ENCODE measurements at regions not wholly inside any gene's neighbourhood (a gene's known extent, or its start where the extent isn't known, plus 50 kb on each side); places are given as distances from the start of the nearest gene placed in this dataset.

DNA sequence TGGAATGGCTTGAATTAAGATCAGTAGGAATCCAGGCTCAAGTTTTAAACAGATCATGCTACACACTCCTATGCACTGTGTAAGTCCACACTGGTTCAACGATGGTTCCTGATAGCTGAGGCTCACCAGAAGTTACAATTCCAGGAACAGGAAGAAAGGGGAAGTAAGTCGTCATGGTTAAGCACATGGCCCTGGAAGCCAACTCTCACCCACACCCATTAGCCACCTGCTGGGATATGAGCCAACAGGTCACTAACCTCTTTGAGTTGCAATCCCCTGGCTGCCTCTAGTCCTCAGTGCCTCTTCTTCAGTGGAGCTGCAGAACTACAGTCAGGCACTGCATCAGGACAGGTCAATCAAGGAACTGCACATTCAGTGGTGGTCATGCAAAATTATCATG, 133.5 kb downstream of the TMEM182 start:
- H2BK20ac ChIP-seq (ENCODE audit: low read depth, low read length) = no peak overlapping the region
- no peak overlapping the region for H3K14ac ChIP-seq (replicated peaks; ENCODE audit: low read depth, low read length)
- intact Hi-C loops (cut with micrococcal nuclease) = no loop called here
- H3K4me1 ChIP-seq (ENCODE audit: control insufficient read depth, insufficient read depth, low read length) = no peaks in the 10 kb centered on the region
- H4K5ac ChIP-seq (ENCODE audit: low read depth, low read length) = no peak overlapping the region
- H3K36me3 ChIP-seq (ENCODE audit: control insufficient read depth, insufficient read depth, low read length) = no peaks in the 10 kb centered on the region
- no peak for TF ChIP-seq RCOR1 (IDR thresholded peaks at IDR 0.05; ENCODE audit: insufficient replicate concordance, low read length)
- no peak for TF ChIP-seq MAFK (IDR thresholded peaks at IDR 0.05; ENCODE audit: low read depth, low read length)
- TF ChIP-seq RAD21 (IDR thresholded peaks at IDR 0.05; ENCODE audit: low read length) = no peak
- no peak for TF ChIP-seq BHLHE40 (IDR thresholded peaks at IDR 0.05; ENCODE audit: low read depth, low read length)
- no peak for TF ChIP-seq NFE2L2 (IDR thresholded peaks at IDR 0.05; ENCODE audit: low read depth, low read length)
- TF ChIP-seq FOS (IDR thresholded peaks at IDR 0.05; ENCODE audit: low read depth, low read length) = no peak
- TF ChIP-seq, protein P1, sequence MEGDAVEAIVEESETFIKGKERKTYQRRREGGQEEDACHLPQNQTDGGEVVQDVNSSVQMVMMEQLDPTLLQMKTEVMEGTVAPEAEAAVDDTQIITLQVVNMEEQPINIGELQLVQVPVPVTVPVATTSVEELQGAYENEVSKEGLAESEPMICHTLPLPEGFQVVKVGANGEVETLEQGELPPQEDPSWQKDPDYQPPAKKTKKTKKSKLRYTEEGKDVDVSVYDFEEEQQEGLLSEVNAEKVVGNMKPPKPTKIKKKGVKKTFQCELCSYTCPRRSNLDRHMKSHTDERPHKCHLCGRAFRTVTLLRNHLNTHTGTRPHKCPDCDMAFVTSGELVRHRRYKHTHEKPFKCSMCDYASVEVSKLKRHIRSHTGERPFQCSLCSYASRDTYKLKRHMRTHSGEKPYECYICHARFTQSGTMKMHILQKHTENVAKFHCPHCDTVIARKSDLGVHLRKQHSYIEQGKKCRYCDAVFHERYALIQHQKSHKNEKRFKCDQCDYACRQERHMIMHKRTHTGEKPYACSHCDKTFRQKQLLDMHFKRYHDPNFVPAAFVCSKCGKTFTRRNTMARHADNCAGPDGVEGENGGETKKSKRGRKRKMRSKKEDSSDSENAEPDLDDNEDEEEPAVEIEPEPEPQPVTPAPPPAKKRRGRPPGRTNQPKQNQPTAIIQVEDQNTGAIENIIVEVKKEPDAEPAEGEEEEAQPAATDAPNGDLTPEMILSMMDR (conservative IDR thresholded peaks at IDR 0.05; ENCODE audit: low read depth, low read length) = no peak
- no peak for TF ChIP-seq CHD1 (IDR thresholded peaks at IDR 0.05; ENCODE audit: low read depth, low read length)
- TF ChIP-seq, protein P2, sequence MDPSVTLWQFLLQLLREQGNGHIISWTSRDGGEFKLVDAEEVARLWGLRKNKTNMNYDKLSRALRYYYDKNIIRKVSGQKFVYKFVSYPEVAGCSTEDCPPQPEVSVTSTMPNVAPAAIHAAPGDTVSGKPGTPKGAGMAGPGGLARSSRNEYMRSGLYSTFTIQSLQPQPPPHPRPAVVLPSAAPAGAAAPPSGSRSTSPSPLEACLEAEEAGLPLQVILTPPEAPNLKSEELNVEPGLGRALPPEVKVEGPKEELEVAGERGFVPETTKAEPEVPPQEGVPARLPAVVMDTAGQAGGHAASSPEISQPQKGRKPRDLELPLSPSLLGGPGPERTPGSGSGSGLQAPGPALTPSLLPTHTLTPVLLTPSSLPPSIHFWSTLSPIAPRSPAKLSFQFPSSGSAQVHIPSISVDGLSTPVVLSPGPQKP (IDR thresholded peaks at IDR 0.05; ENCODE audit: borderline replicate concordance, low read depth, low read length) = no peak
- TF ChIP-seq SMC3 (IDR thresholded peaks at IDR 0.05; ENCODE audit: low read depth, low read length) = no peak
- no peak for TF ChIP-seq CEBPB (IDR thresholded peaks at IDR 0.05; ENCODE audit: low read depth, low read length)
- no peak for TF ChIP-seq MAZ (IDR thresholded peaks at IDR 0.05; ENCODE audit: borderline replicate concordance, low read depth, low read length)
- no peak for TF ChIP-seq MXI1 (IDR thresholded peaks at IDR 0.05; ENCODE audit: borderline replicate concordance, low read depth, low read length)
- TF ChIP-seq RFX5 (IDR thresholded peaks at IDR 0.05; ENCODE audit: low read depth, low read length) = no peak
- TF ChIP-seq POLR2A (IDR thresholded peaks at IDR 0.05; ENCODE audit: low read depth, low read length) = no peak
- TF ChIP-seq, protein P3, sequence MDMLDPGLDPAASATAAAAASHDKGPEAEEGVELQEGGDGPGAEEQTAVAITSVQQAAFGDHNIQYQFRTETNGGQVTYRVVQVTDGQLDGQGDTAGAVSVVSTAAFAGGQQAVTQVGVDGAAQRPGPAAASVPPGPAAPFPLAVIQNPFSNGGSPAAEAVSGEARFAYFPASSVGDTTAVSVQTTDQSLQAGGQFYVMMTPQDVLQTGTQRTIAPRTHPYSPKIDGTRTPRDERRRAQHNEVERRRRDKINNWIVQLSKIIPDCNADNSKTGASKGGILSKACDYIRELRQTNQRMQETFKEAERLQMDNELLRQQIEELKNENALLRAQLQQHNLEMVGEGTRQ (IDR thresholded peaks at IDR 0.05; ENCODE audit: low read depth, low read length) = no peak
- H3K9me1 ChIP-seq (ENCODE audit: insufficient read depth, low read length) = no peaks in the 10 kb centered on the region
- dilution Hi-C loops (cut with HindIII; ENCODE audit: low sequenced_read_pairs, unreplicated experiment) = no loop called here
- no peak overlapping the region for H3K18ac ChIP-seq (ENCODE audit: low read depth, low read length)
- H3K27ac ChIP-seq (ENCODE audit: insufficient read depth, low read length) = no peak overlapping the region
- POLR2A ChIA-PET (ENCODE audit: unreplicated experiment) = no interaction called here
- no peak overlapping the region for H3K4me2 ChIP-seq (ENCODE audit: low read depth, low read length)
- no peaks in the 10 kb centered on the region for H3K27me3 ChIP-seq (ENCODE audit: control insufficient read depth, insufficient read depth, low read length)
- no TSS peak for BruUV-seq (replicated peaks)
- no peak overlapping the region for H4K8ac ChIP-seq (ENCODE audit: low read depth in 2 of 2, low read length in 2 of 2)
- no CpG with 5 or more reads among the region's 2 CpGs for WGBS, 2 experiments (ENCODE audit: extremely low coverage in 2 of 2, insufficient read length in 1 of 2)
- in situ Hi-C loops (cut with MboI; ENCODE audit: low sequenced_read_pairs) = no loop called here
- CTCF ChIA-PET = no interaction called here
- peaks cover 2% of the 10 kb centered on the region; the same call in 1 of the 2 replicates for H3K9me3 ChIP-seq (ENCODE audit: control insufficient read depth, insufficient read depth, low read length)
- H3K56ac ChIP-seq (ENCODE audit: extremely low read depth, insufficient read depth, low read length) = no peak overlapping the region
- no peaks in the 10 kb centered on the region for H4K20me1 ChIP-seq (ENCODE audit: insufficient read depth, low read length)
- no peak overlapping the region for H3K9ac ChIP-seq (ENCODE audit: low read depth, low read length)
- H2BK15ac ChIP-seq (ENCODE audit: low read depth, low read length) = no peak overlapping the region
- H2AK5ac ChIP-seq (ENCODE audit: low read depth, low read length) = no peak overlapping the region
- no peak overlapping the region for H2BK5ac ChIP-seq (ENCODE audit: low read depth, low read length, poor library complexity, severe bottlenecking)
- no peak overlapping the region for H2AFZ ChIP-seq (replicated peaks; ENCODE audit: low read length, poor library complexity)
- DNase-seq (no peak), ATAC-seq (ENCODE audit: low read depth) (no peak)
- no peak overlapping the region for H2AK9ac ChIP-seq (replicated peaks; ENCODE audit: low read depth, low read length, poor library complexity)
- no peak overlapping the region for H2BK120ac ChIP-seq (ENCODE audit: low read depth, low read length)
- H3K79me1 ChIP-seq (ENCODE audit: low read depth in 1 of 2, low read length in 2 of 2) = no peaks in the 10 kb centered on the region
- no peak overlapping the region for H3K4ac ChIP-seq (ENCODE audit: low read depth, low read length)
- H3K4me3 ChIP-seq (ENCODE audit: insufficient read depth, low read depth, low read length) = no peak overlapping the region
- no peak overlapping the region for H4K91ac ChIP-seq (ENCODE audit: insufficient read depth, low read depth, low read length)
- no peak overlapping the region for H3K23ac ChIP-seq (ENCODE audit: low read depth, low read length)
